GM19043 (cell line): ENCODE measurements at regions not wholly inside any gene's neighbourhood (a gene's known extent, or its start where the extent isn't known, plus 50 kb on each side); places are given as distances from the start of the nearest gene placed in this dataset.
"Not testable (repeated sequence)": the region's sequence is repeated elsewhere in the genome, so short reads cannot be mapped to it uniquely, and the experiment has no call there.

Experiments
- ATAC-seq: cut with Tn5 transposase; IDR thresholded peaks from one replicate; pipeline ENCODE4 v1.9.1; 2021; ENCODE audit warnings: low read depth; ENCODE audit not compliant: unreplicated experiment

DNA sequence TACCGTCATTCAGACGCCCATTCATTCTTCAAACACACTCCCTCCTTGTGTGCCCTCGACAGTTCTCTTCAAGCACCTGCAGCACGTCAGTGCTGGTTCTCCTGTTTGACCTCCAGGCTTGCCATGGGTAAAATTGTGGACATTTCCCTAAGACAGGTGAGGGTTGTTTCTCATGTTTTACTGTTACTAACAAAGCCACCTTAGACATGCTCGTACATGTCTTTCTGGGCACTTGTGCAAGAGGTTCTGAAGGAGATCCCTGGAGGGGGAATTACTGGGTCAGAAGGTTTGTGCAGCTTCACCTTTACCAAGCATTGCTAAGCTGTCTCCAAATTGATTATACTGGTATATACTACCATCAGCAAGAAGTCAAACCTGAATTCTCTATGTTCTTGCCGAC lies 189.7 kb upstream of the TMEM45B start:
- ATAC-seq = no peak

GRCh38 chr11:129631201-129631600 lies 184.4 kb upstream of the TMEM45B start:
- no peak for ATAC-seq

DNA sequence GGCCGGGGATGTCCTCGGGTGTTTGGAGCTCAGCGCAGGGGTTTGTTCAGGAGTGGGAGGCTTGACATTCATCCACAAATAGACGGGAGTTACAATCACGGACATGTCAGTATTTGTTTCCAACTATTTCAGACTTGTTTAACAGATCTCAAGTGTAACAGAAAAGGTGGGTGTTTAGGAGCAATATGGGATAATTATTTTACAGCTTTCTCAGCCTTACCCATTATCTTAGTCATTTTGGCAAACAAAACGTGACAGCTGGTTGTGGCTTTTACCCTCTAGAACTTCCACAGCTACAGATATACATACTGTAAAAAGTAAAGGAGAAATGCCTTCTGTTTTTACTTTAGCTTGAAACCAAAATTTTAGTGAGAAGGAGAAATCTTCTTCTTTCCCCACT lies 178.7 kb upstream of the TMEM45B start:
- ATAC-seq = no peak

DNA sequence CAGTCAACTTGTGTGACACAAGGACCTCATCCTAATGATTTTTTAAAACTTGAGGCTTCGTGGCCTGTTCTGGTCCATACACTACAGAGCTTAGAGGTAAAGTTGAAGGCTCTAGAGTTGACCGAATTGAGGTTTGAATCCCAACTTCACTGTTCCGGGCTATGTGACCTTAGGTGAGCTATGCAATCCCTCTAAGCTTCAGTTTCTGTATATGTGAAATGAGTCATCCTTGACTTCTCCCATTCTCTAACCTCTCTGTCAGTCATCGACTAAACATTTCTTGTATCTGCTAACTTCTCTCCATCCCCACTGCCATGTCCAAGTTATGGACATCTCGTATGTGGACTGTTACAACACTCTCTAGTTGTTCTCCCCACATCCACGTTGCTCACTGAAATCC lies 178.2 kb upstream of the TMEM45B start:
- no peak for ATAC-seq

DNA sequence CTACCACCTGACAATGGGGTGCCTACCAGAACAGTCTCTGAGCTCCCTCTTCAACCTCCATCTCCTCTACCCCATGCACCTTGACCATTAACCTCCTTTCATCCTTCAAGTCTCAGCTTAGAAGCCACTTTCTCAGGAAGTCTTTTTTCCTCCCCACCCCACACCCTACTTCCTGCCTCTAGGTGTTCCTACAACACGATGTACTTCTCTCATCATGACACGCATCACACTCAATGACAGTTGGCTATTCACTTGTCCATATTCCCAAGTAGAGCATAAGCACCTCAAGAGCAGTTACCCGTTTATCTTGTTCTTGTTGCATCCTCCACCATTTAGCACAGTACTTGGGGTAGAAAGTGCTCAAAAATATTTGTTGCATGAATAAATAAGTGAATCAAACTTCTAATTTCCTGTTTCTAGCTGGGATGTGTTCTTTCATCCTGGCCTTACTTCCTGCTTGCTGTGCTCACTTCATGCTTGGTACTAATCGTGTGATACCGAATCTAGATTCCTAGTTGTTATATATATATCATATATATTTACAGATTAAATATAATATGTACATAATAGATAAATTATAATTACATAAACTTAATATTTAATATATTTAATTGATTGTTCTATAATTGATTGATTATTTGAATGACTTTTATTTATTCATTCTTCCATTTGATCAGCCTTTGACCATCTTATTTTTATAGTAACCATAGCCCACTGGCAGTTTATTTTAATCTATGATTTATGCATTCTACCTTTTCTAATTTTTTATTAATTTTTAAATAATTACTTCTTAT lies 177.5 kb upstream of the TMEM45B start:
- no peak for ATAC-seq

DNA sequence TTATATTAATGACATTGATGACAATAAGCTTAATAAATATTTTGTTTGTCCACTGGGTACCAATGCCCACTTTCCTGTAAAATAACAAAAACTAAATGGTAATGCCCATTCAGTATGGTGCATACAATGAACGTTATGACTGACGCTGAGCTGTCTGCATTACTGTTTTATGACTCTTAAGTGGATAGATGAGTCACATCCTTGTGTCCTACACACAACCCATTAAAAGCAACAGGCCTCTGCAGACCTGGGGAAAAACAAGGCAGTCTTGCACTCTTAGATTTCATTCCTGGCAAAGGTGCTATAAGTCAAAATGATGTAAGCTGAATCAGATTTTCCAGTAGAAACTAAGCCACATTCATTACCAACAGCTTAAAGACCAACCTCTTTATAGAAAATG lies 176.3 kb upstream of the TMEM45B start:
- ATAC-seq = no peak

DNA sequence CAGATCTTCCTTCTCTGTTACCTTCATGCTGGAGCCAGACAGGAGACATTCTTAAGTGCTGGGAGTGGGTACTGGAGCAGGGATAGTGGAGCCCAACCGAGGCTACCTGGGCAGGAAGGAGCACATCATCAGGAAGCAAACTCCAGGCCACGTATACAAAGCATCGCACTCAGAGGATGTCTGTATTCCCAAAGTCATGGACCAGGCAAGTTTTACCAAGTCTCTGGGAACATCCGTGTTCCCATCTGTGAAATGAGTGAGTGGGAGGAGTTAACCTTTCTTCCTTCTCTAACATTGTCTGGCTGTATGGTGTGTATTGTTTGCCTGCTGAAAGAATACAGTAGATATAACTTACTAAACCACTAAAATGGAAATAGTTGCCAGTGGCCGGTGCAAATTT lies 175.0 kb upstream of the TMEM45B start:
- ATAC-seq = no peak

DNA sequence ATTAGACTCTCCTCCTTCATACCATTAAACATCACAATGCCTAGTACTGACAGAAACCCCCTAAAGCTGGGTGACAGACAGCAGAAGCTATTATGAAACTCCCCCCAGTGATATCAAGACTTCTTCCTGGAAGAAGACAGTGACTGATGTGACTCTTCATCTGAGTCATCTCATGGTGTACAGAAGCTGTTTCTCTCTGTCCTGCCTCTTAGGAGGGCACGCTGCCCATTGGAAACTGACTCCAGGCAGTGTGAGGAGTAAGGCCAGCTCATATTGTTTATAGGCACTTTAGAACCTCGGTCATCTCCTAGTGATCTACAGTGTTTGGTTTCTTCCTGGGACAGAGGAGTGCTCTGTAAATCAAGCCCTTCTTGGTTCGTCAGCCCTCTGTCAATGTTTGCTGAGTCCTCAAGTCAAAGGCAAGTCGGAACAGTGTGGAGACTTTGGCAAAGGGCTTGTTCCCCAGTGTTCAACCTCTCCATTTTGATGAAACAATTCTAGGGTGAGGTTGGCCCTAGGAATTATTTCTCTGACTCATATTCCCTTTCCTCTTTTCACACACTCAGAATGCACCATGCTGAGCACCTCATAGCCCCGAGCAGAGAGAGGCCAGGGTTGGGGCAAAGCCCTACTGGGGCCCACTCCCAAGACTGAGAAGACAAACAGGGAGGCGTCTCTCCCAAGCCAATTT lies 172.5 kb upstream of the TMEM45B start:
- no peak for ATAC-seq

DNA sequence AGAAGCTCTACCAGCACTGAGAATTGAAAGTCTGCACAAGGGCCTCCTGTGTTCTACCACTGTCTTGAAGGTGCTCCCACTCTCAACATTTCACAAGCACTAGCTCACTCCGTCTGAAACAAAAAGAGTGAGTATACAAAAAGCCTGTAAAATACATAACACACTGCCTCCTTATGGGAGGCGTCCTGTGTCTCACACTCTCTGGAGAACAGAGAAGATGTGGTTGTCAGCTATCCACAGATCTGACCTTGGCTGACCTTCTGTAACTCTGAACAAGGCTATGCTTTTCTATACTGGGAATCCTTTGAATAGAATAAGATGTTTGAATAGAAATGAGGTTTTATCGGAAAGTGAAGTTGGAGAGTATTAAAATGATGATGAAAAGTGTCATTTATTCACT lies 171.3 kb upstream of the TMEM45B start:
- no peak for ATAC-seq

- ATAC-seq = no peak
Observed at GRCh38 chr11:129645943-129646342, 169.7 kb upstream of the TMEM45B start.

DNA sequence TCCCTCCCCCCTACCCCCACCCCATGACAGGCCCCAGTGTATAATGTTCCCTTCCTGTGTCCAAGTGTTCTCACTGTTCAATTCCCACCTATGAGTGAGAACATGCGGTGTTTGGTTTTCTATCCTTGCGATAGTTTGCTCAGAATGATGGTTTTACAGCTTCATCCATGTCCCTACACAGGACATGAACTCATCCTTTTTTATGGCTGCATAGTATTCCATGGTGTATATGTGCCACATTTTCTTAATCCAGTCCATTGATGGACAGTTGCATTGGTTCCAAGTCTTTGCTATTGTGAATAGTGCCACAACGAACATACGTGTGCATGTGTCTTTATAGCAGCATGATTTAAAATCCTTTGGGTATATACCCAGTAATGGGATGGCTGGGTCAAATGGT lies 165.6 kb upstream of the TMEM45B start:
- ATAC-seq = not testable (repeated sequence)

DNA sequence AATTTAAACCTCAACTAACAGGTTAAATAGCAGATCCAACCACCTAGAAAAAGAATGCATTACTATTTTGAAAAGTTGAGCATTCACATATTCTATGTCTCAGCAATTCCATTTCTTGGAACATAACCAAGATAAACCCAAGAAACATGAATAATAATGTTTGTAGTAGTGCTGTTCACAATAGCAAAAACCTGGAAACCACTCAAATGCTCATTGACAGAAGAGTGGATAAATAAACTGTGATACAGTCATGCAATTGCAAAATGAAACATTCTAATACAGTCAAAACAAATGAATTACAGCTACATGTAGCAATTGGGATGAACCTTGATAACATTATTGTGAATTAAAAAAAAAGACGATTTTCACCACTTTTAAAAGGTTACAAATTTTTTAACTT lies 162.8 kb upstream of the TMEM45B start:
- ATAC-seq = no peak

- no peak for ATAC-seq
Observed at GRCh38 chr11:129655247-129655832, 160.3 kb upstream of the TMEM45B start.

GRCh38 chr11:129657866-129658525 lies 157.7 kb upstream of the TMEM45B start:
- ATAC-seq = no peak

GRCh38 chr11:129658526-129658867 lies 157.2 kb upstream of the TMEM45B start:
- ATAC-seq = no peak

- no peak for ATAC-seq
Observed at GRCh38 chr11:129680907-129681306, 134.7 kb upstream of the TMEM45B start.

GRCh38 chr11:129681344-129682114 lies 134.1 kb upstream of the TMEM45B start:
- no peak for ATAC-seq

DNA sequence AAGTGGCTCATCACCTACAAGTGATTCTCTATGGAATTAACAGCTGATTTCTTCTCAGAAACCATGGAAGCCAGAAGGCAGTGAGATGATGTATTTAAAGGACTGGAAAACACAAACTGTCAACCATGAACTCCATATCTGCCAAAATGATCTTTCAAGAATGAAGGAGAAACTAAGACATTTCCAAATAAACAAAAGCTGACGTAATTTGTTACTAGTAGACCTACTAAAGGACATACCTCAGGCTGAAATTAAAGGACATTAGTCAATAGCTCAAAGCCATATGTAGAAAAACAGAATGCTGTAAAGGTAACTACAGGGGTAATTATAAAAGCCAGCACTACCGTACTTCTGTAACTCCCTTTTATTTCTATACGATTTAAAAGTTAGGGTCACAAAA lies 129.4 kb upstream of the TMEM45B start:
- ATAC-seq = no peak

DNA sequence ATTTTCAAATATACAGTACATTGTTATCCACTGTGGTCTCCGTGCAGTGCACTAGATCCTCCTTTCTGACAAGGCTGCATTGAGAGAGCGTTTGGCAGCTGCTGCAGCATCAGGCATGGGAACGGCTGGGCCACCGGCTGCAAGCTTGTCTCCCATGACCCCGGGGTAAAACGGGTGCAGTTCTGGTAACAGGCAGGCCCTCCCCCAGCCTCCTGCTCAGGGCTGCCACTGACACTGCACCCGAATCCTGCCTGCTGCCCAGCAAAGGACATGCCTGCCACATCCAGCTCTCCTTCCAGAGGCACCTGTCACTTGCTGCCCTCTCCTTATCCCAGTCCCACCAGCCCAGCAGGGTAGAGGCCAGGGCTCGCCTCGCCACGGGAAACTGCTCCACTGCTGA lies 124.5 kb upstream of the TMEM45B start:
- ATAC-seq = no peak

GRCh38 chr11:129694538-129694937 lies 121.1 kb upstream of the TMEM45B start:
- ATAC-seq = no peak

DNA sequence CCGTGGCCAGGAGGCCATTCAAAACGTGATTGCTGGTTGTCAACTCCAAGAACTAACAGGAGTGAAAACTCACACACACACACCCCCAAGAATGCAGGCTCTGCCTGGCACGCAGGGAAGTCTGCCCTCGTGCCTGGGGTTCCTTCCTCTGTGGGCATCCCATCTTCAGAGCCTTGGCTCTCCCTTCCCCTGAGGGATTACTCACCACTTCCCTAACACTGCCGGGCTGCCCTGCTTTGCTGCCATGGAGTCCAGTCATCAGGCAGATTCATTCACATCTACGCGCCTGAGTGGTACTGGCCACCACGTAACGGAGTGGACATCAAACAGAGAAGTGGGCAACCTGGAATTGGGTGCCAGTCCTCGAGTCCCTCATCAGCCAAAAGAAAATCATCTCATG lies 120.7 kb upstream of the TMEM45B start:
- no peak for ATAC-seq
